EL (cell line): ENCODE measurements at regions not wholly inside any gene's neighbourhood (a gene's known extent, or its start where the extent isn't known, plus 50 kb on each side); places are given as distances from the start of the nearest gene placed in this dataset.
"Not testable (repeated sequence)": the region's sequence is repeated elsewhere in the genome, so short reads cannot be mapped to it uniquely, and the experiment has no call there.

Experiments used
- DNase-seq: peaks from one replicate; pipeline ENCODE4 v3.0.0-alpha.2; 2016

DNA sequence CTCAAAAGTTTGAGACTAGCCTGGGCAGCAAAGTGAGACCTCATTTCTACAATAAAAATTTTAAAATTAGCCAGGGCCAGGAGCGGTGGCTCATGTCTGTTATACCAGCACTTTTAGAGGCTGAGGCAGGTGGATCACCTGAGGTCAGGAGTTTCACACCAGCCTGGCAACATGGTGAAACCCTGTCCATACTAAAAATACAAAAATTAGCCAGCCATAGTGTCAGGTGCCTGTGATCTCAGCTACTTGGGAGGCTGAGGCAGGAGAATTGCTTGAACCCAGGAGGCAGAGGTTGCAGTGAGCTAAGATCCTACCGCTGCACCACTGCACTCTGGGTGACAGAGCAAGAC is 85.1 kb upstream of the MAP4 start:
- not testable (repeated sequence) for DNase-seq

DNA sequence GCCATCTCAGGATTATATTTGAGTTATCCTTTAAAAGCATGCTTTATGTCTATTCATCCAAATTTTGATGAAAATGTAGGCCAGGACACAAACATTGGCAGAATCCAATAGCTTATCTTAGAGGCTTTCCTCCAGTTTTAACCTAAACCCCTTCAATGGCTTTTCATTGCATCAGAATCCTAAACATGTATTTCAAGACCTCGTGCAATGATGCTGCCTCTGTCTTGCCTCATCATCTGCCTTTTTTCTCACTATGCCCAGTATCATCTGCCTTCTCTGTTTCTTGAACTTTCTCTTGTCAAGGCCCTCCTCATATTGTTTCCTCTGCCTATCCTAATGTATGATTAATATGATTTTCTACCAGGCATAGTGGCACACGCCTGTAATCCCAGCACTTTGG is 76.1 kb upstream of the MAP4 start:
- DNase-seq, result no peak

DNA sequence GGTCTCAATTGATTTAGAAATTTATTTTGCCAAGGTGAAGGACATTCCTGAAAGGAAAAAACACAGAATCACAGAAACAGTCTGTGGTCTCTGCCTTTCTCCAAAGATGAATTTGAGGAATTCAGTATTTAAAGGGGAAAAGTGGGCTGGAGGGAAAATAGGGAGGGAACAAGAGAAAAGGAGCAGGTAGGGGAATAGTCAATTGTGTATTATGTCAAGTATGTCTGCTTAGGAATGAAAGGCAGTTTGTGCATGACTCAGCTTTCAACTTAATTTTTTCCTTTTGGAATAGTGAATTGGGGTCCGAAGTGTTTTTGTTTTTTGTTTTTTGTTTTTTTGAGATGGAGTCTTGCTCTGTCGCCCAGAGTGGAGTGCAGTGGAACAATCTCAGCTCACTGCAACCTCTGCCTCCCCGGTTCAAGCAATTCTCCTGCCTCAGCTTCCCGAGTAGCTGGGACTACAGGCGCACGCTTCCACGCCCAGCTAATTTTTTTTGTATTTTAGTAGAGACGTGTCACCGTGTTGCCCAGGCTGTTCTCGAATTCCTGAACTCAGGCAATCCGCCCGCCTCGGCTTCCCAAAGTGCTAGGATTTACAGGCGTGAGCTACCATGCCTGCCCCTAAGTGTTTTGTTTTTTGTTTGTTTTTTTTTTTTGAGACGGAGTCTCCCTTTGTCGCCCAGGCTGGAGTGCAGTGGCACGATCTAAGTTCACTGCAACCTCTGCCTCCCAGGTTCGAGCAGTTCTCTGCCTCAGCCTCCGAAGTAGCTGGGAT is 74.1 kb upstream of the MAP4 start:
- no peak for DNase-seq

DNA sequence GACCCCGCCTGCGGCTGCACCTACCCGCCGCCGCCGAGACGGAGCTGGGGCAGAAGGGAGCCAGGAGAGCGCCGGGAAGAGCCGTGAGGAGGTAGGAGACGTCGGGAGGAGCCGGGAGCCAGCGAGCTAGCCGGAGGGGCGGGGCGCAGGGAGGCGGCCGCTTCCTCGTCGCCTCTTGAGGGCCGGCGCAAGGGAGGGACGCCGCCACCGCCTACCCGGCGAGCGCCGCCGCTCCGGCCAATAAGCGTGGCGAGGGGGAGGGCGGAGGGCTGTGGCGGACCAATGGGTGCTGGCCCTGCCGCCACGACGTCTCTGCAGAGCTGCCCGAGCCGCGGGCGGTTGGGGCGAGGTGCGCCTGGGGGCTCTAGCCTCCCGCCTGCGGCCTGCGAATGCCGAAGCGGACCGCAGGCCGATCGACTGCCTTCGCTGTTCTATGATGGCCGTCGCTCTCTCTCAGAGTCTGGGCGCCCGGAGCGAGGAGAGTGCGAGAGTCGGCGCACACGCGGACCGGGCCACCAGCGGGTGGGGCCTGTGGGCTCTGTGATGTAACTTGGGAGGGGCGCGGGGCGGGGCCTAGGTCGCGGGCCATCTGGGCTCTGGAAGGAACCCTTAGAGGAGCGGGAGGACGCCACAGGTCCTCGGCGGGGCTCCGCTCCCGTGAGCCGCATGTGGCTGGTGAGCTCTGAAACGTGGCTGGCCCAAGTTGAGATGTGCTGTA is 72.7 kb upstream of the MAP4 start:
- peak; percentile 97 for DNase-seq

DNA sequence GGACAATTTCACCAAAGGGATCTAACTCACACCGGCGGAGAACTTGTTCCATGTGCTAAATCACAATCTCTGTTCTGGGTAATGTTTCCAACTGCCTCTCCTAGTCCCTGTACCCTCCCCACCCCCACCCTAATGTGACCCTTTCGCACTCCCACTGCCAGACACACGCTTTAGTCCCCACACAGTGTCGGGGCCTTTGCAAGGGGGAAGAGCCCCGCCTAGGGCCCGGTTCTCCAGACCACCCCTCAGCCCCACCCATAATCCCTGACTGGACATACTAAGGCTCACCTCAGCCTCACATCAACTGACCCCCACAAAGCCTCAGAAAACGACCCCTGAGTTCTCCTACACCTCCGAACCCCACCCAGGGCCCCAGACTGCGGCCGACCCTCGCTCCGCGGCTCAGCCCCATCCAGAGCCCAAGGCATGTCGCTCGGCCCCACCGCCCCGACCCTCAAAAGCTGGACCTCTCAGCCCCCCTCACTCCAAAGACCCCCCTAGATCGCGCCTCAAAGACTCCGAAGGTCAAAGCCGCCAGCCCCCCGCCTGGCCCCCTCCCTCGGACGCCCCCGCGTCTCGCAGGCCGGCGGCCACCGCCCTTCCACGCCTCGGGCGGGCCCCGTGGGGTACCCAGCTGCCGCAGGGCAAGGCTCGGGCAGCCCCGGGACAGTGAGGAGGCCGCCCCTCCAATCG is 72.0 kb upstream of the MAP4 start:
- peak; percentile 41 for DNase-seq

DNA sequence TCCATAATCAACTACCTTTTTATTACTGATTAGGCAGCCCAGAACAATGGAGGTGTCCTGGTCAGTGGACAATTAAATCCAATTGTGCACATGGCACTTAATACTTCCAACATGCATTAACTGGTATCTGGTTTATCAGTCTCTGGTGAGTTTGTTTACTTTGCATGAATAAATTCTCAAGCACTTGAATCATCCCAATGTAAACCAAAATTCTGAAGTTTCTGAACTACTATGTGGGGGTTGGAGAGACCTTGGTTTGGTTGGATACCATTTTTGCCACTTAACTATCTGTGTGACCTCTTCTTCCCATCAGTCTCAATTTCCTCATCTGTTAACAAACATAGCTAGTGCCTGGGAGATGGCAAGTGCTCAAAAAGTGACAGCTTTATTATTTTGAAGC is 70.5 kb upstream of the MAP4 start:
- DNase-seq, result peak; percentile 82

DNA sequence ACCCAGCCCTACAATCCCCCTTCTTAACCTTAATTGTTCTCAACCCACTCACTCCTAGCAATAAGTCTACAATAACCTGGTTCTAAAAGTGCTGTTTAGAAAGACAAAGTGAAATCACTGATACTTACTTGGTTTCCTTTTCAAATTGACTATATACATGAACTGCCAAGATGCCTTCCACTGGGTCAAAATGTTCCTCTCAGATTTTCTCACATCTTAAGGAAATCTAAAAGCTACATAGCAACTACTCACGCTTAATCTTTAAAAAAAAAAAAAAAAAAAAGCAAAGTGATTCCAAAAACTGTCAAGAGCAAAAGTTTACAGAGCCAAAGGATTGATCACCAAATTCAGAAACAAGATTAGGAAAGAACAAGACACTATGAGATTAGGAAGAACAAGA is 68.7 kb upstream of the MAP4 start:
- no peak for DNase-seq

DNA sequence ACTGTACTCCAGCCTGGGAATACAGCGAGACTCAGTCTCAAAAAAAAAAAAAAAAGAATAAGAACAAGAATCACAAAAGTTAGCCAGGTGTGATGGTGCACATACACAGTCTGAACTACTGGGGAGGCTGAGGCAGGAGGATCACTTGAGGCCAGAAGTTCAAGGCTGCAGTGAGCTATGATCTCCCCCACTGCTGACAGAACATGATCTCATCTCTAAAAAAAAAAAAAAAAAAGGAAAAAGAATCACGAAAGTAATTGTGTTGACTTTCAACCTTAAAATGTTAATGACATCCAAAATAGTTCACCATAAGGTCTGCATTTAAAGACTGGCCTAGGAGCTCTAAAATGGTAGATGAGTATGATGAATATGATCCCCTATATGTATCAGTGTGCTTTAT is 68.0 kb upstream of the MAP4 start:
- no peak for DNase-seq

DNA sequence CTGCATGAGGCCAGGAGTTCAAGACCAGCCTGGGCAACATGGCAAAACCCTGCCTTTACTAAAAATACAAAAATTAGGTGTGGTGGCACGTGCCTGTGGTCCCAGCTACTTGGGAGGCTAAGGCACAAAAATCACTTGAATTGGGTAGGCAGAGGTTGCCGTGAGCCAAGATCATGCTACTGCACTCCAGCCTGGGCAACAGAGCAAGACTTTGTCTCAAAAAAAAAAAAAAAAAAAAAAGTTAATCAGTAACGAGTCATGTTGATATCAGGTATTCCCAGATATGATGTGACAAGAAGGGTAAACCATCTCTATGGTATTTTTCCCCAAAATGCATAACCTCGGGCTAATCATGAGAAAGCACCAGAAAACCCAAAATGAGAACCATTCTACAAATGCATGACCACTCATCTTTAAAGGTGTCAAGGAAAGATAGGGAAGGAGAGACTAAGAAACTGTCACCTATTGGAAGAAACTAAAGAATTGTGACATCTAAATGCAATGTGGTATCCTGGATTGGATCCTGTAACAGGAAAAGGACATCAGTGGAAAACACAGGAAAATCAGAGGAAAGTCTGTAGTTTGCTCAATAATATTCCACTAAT is 66.5 kb upstream of the MAP4 start:
- DNase-seq, result no peak

DNA sequence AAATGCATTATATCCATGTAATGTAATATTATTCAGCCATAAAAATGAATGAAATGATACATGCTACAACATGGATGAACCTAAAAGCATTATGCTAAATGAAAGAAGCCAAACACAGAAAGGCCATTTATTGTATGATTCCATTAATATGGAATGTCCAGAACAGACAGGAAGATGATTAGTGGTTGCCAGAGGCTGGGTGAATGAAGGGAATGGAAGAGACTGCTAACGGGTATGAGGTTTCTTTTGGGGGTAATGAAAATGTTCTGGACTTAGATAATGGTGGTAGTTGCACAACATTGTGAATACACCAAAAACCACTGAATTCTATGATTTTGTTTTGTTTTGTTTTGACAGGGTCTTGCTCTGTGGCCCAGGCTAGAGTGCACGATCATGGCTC is 61.6 kb upstream of the MAP4 start:
- DNase-seq, result peak; percentile 86

DNA sequence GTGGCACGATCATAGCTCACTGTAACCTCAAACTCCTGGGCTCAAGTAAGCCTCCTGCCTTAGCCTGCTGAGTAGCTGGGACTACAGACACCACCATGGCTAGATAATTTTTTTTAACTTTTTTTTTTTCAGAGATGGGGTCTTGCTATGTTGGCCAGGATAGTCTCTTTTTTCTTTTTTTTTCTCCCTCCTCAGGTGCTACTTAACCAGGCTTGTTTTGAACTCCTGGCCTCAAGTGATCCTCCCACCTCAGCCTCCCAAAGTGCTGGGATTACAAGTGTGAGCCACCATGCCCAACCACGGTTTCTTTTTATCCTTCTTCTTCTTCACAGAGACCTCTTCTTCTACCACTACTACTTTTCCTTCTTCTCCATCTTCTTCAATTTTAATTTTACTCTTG is 53.8 kb upstream of the MAP4 start:
- DNase-seq, result no peak

DNA sequence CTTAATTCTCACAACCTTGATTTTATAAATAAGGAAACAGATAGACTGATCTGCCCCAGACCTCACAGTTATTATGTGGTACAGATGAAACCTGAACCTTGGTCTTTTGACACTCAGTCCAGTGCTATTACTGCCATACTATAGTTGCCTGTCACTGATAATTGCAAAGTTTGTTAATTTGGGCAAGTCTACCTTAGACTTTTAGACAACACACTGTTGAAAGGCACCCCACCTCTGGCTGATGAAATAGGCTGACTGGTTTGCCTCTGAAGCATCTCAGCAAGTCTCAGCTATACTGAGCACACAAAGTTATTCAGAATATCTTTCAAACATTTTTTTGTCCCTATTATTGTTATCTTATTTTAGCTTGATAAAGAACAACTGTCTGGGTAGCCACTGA is 53.1 kb upstream of the MAP4 start:
- no peak for DNase-seq

DNA sequence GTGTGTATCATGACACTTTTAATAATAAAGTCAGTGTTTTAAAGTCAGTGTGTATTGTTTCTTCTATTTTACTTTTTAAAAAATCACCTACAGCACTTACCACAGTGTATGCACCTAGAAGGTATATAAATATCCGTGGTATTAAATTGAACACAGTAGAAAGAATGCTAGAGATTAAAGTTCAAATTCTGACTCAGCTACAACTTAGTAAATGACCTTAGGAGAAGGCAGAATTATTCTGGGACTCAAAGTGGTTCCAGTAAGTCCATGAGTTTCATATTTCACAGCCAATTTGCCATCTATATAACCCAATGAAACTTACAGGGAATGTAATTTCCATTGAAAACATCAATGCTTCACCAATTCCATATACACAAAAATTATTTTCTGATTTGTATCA is 52.7 kb upstream of the MAP4 start:
- no peak for DNase-seq

DNA sequence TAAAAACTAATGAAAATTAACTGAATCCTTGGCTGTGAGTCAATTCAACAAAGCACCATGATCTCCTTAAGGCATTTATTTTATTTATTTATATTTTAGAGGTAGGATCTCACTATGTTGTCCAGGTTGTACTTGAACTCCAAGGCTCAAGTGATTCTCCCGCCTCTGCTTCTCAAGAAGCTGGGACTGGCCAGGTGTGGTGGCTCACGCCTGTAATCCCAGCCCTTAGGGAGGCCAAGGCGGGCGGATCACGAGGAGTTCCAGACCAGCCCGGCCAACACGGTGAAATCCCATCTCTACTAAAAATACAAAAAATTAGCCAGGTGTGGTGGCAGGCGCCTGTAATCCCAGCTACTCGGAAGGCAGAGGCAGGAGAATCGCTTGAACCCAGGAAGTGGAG is 52.1 kb upstream of the MAP4 start:
- not testable (repeated sequence) for DNase-seq

DNA sequence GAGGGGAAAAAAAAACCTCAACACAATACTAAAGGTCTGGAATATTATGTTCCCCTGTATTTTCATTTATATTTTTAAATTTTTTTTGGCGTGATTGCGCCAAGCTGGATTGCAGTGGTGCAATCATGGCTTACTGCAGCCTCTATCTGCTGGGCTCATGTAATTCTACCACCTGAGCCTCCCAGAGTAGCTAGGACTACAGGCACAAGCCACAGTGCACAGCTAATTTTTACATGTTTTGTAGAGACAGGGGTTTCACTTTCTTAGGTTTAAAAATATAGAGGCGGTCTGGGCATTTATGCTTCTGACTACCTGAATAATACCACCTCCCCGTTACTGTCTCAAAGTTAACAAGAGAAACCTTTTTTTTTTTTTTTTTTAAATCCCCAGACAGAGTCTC is 51.1 kb upstream of the MAP4 start:
- DNase-seq, result no peak
